ENCODE measurements at regions not wholly inside any gene's neighbourhood (a gene's known extent, or its start where the extent isn't known, plus 50 kb on each side); places are given as distances from the start of the nearest gene placed in this dataset.

DNA sequence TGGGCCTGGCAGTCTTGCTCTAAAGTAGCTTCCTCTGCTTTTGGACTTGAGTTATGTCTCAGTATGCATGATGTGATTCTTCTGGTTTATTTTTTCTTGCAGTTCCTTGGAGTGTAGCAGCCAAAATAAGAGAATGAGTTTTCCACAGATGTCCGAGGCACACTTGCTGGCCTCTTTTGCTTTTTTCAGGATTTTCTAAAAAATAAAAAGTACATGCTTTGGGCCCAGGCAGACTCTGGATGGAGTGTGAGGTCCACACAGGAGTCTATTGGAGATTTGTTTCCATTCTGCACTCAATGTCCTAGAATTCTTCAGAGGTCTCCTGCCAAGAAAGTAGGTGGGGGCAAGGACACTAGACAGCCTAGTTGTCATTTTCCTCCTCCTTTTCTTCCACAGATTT, 477.6 kb downstream of the EPM2A start:
- H3K4me3 ChIP-seq, result no peak overlapping the region
- H3K36me3 ChIP-seq, result no peaks in the 10 kb centered on the region
- TF ChIP-seq CTCF (IDR thresholded peaks at IDR 0.05), result no peak
- no peak for DNase-seq
- no peak for ATAC-seq
- H3K4me1 ChIP-seq, result no peaks in the 10 kb centered on the region
- H3K9me3 ChIP-seq, result no peaks in the 10 kb centered on the region
- H3K27me3 ChIP-seq (ENCODE audit: low read depth), result no peaks in the 10 kb centered on the region
- no peak overlapping the region for H3K27ac ChIP-seq
- intact Hi-C loops (cut with DNase I), result no loop called here

DNA sequence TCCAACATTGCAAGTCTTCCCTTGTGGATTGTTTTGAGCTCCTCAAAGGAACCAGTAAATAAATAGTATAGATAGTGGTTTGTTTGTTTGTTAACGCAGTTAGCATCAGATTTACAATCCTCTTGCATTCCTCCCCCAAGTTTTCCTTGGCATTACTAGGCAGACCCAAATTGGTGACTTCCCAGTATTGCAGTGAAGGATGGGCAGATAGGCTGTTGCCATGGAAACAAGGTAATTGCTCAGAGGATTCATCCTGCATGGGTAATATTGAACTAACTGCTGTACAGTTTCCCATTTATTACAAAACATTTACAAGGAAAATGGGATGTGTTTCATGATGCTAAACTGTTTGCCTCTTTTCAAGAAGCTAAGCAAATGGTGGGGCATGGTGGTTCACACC, 477.2 kb downstream of the EPM2A start:
- Histone ChIP-seq H3K4me1 (no peaks in the 10 kb centered on the region), H3K27me3 (ENCODE audit: low read depth) (no peaks in the 10 kb centered on the region), H3K9me3 (no peaks in the 10 kb centered on the region), H3K36me3 (no peaks in the 10 kb centered on the region), H3K4me3 (no peak overlapping the region), H3K27ac (no peak overlapping the region)
- no peak for TF ChIP-seq CTCF (IDR thresholded peaks at IDR 0.05)
- DNase-seq, result no peak
- ATAC-seq, result no peak
- intact Hi-C loops (cut with DNase I), result no loop called here

DNA sequence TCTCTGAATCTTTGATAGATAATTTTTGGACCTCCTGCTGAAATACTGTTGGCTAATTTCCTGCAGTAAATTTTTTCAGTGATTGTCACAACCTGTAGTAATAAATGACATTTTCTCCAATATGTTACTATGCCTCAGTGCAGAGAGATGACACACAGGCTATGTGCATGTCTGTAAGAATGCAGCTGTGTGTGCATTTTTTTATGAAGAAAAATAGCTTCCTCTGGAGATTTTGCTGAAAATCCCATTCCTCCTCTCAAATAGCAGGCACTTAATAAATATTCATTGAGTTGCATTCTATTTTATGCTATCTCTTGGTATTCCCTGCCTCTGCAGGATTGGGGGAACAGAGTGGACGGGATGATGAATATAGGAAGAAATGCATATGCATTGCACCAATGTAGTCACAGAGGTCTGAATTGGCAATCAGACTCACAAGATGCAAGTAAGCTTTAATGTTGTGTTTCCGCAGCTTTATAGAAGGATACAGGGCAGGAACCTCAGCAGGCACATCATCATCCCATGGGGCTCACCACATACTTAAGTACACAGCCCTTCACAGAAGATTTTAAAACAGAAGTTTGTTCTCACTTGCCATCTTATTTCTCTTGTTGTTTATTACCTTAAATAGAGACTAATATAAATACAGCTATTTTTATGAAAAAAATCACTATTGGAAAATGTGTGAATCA, 474.7 kb downstream of the EPM2A start:
- DNase-seq (no peak), ATAC-seq (no peak)
- Histone ChIP-seq H3K36me3 (no peaks in the 10 kb centered on the region), H3K4me3 (no peak overlapping the region), H3K9me3 (no peaks in the 10 kb centered on the region), H3K27ac (no peak overlapping the region), H3K4me1 (no peaks in the 10 kb centered on the region), H3K27me3 (ENCODE audit: low read depth) (no peaks in the 10 kb centered on the region)
- intact Hi-C loops (cut with DNase I), result no loop called here
- TF ChIP-seq CTCF (IDR thresholded peaks at IDR 0.05), result no peak

- no peaks in the 10 kb centered on the region for H3K36me3 ChIP-seq
- no peaks in the 10 kb centered on the region for H3K4me1 ChIP-seq
- no peak for TF ChIP-seq CTCF (IDR thresholded peaks at IDR 0.05)
- intact Hi-C loops (cut with DNase I), result no loop called here
- DNase-seq, result no peak
- no peaks in the 10 kb centered on the region for H3K9me3 ChIP-seq
- ATAC-seq, result no peak
- no peak overlapping the region for H3K4me3 ChIP-seq
- H3K27me3 ChIP-seq (ENCODE audit: low read depth), result no peaks in the 10 kb centered on the region
- no peak overlapping the region for H3K27ac ChIP-seq
These were observed 473.6 kb downstream of the EPM2A start for GRCh38 chr6:145261758-145262157.

DNA sequence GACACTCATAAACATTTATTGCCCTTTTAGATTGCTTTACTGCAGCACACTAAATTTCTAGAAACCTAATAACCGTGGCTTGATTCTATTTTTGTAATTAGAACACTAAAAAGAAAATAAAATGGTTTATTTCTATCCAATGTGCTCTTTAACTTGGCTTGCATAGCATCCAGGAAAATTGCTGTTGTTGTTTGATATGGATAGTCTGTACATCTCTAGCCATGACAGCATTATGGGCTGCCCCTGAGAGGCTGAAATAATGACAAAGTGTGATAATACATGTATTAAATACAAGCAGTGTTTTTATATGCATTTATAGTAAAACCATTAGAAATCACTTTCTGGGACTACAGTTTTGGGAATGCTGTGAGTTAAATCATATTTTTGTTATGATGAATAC, 472.5 kb downstream of the EPM2A start:
- DNase-seq, result no peak
- no peaks in the 10 kb centered on the region for H3K27me3 ChIP-seq (ENCODE audit: low read depth)
- no peaks in the 10 kb centered on the region for H3K9me3 ChIP-seq
- intact Hi-C loops (cut with DNase I), result no loop called here
- no peak overlapping the region for H3K4me3 ChIP-seq
- TF ChIP-seq CTCF (IDR thresholded peaks at IDR 0.05), result no peak
- no peak overlapping the region for H3K27ac ChIP-seq
- no peak for ATAC-seq
- no peaks in the 10 kb centered on the region for H3K4me1 ChIP-seq
- no peaks in the 10 kb centered on the region for H3K36me3 ChIP-seq
